HL-60 (cell line): ENCODE measurements at regions not wholly inside any gene's neighbourhood (a gene's known extent, or its start where the extent isn't known, plus 50 kb on each side); places are given as distances from the start of the nearest gene placed in this dataset.

Source experiments
- CTCF ChIP-seq: IDR thresholded peaks from one replicate; pipeline ENCODE4 v1.5.1; 2011; ENCODE audit warnings: low read length, control low read depth, inconsistent platforms; ENCODE audit not compliant: insufficient read depth
- GABPA ChIP-seq: IDR thresholded peaks from 2 replicates; pipeline ENCODE4 v1.6.1; 2012; ENCODE audit warnings: low read depth
- POLR2AphosphoS5 ChIP-seq: IDR thresholded peaks from 2 replicates; pipeline ENCODE4 v1.6.1; 2012; ENCODE audit warnings: low read depth

- TF ChIP-seq CTCF (no peak), POLR2AphosphoS5 (no peak), GABPA (no peak)
Observed at GRCh38 chr4:124390861-124391260, 321.7 kb downstream of the ANKRD50 start.
